H1 (cell line): ENCODE measurements at regions not wholly inside any gene's neighbourhood (a gene's known extent, or its start where the extent isn't known, plus 50 kb on each side); places are given as distances from the start of the nearest gene placed in this dataset.

ENCODE experiments used
- CTCF ChIA-PET: fragments of 300-600 bp; sonication (Branson Sonifier 250); formaldehyde crosslinking; loops from one replicate; lab custom pipeline; 2021; ENCODE audit not compliant: partially characterized antibody; lab: Charles Lee
- POLR2A ChIA-PET: fragments of 300-600 bp; sonication (Branson Sonifier 250); formaldehyde crosslinking; loops from one replicate; lab custom pipeline; 2021; ENCODE audit warnings: inconsistent platforms; ENCODE audit not compliant: partially characterized antibody; lab: Charles Lee
- DNase-seq, 2 experiments: peaks; one replicate each; pipeline versions ENCODE4 v3.0.0 to v3.0.0-alpha.2; 2010 to 2022; ENCODE audit warnings: low spot score in 2 of 2, low read depth in 1 of 2, mixed read lengths in 1 of 2
- FAIRE-seq: peaks from 2 replicates; lab custom pipeline; 2011; peaks lifted over from hg19 to GRCh38; lab: Jason Lieb, UNC
- H2AFZ ChIP-seq: 2 replicates; pipeline ENCODE4 v1.8.1; 2012; ENCODE audit warnings: low read length, inconsistent platforms
- H2AK5ac ChIP-seq: 2 replicates; pipeline ENCODE4 v1.6.1; 2013; ENCODE audit warnings: low read depth, low read length
- H2BK120ac ChIP-seq: replicated peaks from 2 replicates; pipeline ENCODE3; 2013; ENCODE audit warnings: low read depth, low read length, inconsistent platforms
- H2BK12ac ChIP-seq: 2 replicates; pipeline ENCODE4 v1.6.1; 2013; ENCODE audit warnings: low read depth, low read length
- H2BK15ac ChIP-seq: 2 replicates; pipeline ENCODE4 v1.6.1; 2013; ENCODE audit warnings: low read length
- H2BK20ac ChIP-seq: 2 replicates; pipeline ENCODE4 v1.6.1; 2013; ENCODE audit warnings: low read length
- H2BK5ac ChIP-seq: 2 replicates; pipeline ENCODE4 v1.6.1; 2013; ENCODE audit warnings: low read depth, low read length
- H3K14ac ChIP-seq: 2 replicates; pipeline ENCODE4 v1.6.1; 2013; ENCODE audit warnings: inconsistent platforms; ENCODE audit not compliant: insufficient read length
- H3K18ac ChIP-seq: 2 replicates; pipeline ENCODE4 v1.6.1; 2013; ENCODE audit warnings: low read length; ENCODE audit errors: extremely low read depth
- H3K23ac ChIP-seq: 2 replicates; pipeline ENCODE4 v1.6.1; 2013; ENCODE audit warnings: inconsistent platforms; ENCODE audit not compliant: insufficient read length
- H3K23me2 ChIP-seq: 2 replicates; pipeline ENCODE4 v1.6.1; 2013; ENCODE audit warnings: low read depth, low read length
- H3K27ac ChIP-seq: 2 replicates; pipeline ENCODE4 v1.6.1; 2011; ENCODE audit warnings: low read depth, low read length, inconsistent platforms
- H3K27me3 ChIP-seq, 4 experiments: replicated peaks in 1 of 4; 1 replicate in 1 of 4; 2 replicates in 3 of 4; pipeline versions ENCODE4 v1.6.1 to v1.8.1; 2011 to 2013; ENCODE audit warnings: low read length in 3 of 4, mild to moderate bottlenecking in 3 of 4, inconsistent platforms in 2 of 4, mixed read lengths in 2 of 4, moderate library complexity in 1 of 4; ENCODE audit not compliant: control insufficient read depth in 3 of 4, insufficient read depth in 3 of 4; ENCODE audit errors: extremely low read depth in 1 of 4
- H3K36me3 ChIP-seq, 4 experiments: 2 replicates each; pipeline versions ENCODE4 v1.6.1 to v1.8.1; 2011 to 2013; ENCODE audit warnings: mild to moderate bottlenecking in 4 of 4, low read length in 3 of 4, moderate library complexity in 2 of 4, control low read depth in 1 of 4, inconsistent platforms in 1 of 4; ENCODE audit not compliant: insufficient read depth in 4 of 4, control insufficient read depth in 2 of 4
- H3K4ac ChIP-seq: replicated peaks from 2 replicates; pipeline ENCODE3; 2013; ENCODE audit warnings: low read length, low read depth, mixed read lengths, inconsistent platforms; ENCODE audit not compliant: insufficient read length
- H3K4me1 ChIP-seq, 4 experiments: replicated peaks in 1 of 4; 1 replicate in 1 of 4; 2 replicates in 3 of 4; pipeline versions ENCODE4 v1.6.1 to v1.8.1; 2011 to 2013; ENCODE audit warnings: low read length in 3 of 4, inconsistent platforms in 2 of 4, mixed read lengths in 1 of 4; ENCODE audit not compliant: insufficient read depth in 4 of 4, control insufficient read depth in 3 of 4
- H3K4me2 ChIP-seq, 2 experiments: 2 replicates each; pipeline versions ENCODE4 v1.6.1 to v1.8.1; 2011 to 2013; ENCODE audit warnings: low read depth in 2 of 2, low read length in 2 of 2, control low read depth in 1 of 2, inconsistent platforms in 1 of 2, mild to moderate bottlenecking in 1 of 2; ENCODE audit not compliant: insufficient read depth in 1 of 2
- H3K4me3 ChIP-seq, 4 experiments: fragments of 200-600, 300-600 bp in 1 of 4; sonication (generic), shearing (Covaris generic), sonication (Bioruptor Twin) in 1 of 4; 2 replicates each; pipeline versions ENCODE4 v1.5.1 to v1.8.1; 2011 to 2016; ENCODE audit warnings: low read length in 4 of 4, low read depth in 3 of 4, control low read depth in 2 of 4, inconsistent platforms in 2 of 4, mild to moderate bottlenecking in 2 of 4, mixed read lengths in 1 of 4, moderate library complexity in 1 of 4; ENCODE audit not compliant: insufficient read depth in 2 of 4; ENCODE audit errors: extremely low read depth in 1 of 4
- H3K56ac ChIP-seq: replicated peaks from 2 replicates; pipeline ENCODE3; 2013; ENCODE audit warnings: low read depth, mild to moderate bottlenecking, mixed read lengths, low read length, inconsistent platforms; ENCODE audit not compliant: insufficient read length
- H3K79me1 ChIP-seq: 2 replicates; pipeline ENCODE4 v1.6.1; 2013; ENCODE audit warnings: low read depth, low read length, control low read depth
- H3K79me2 ChIP-seq, 2 experiments: 2 replicates each; pipeline versions ENCODE4 v1.6.1 to v1.8.1; 2012 to 2013; ENCODE audit warnings: low read length in 2 of 2, mild to moderate bottlenecking in 2 of 2, inconsistent platforms in 1 of 2; ENCODE audit not compliant: insufficient read depth in 2 of 2, control insufficient read depth in 1 of 2
- H3K9ac ChIP-seq, 4 experiments: replicated peaks in 1 of 4; 1 replicate in 1 of 4; 2 replicates in 3 of 4; pipeline versions ENCODE4 v1.6.1 to v1.8.1; 2011 to 2013; ENCODE audit warnings: low read depth in 3 of 4, low read length in 3 of 4, control low read depth in 2 of 4, mild to moderate bottlenecking in 2 of 4, moderate library complexity in 2 of 4, inconsistent platforms in 1 of 4; ENCODE audit errors: extremely low read depth in 1 of 4
- H3K9me3 ChIP-seq, 2 experiments: 2 replicates each; pipeline versions ENCODE4 v1.6.1 to v1.8.1; 2012 to 2013; ENCODE audit warnings: mild to moderate bottlenecking in 2 of 2, moderate library complexity in 2 of 2, control low read depth in 1 of 2, inconsistent platforms in 1 of 2, low read depth in 1 of 2, low read length in 1 of 2, mixed read lengths in 1 of 2; ENCODE audit not compliant: insufficient read depth in 2 of 2
- H4K20me1 ChIP-seq, 2 experiments: replicated peaks in 1 of 2; 2 replicates each; pipeline versions ENCODE3 to v1.8.1; 2011 to 2013; ENCODE audit warnings: inconsistent platforms in 2 of 2, low read length in 2 of 2, mild to moderate bottlenecking in 1 of 2; ENCODE audit not compliant: insufficient read depth in 2 of 2, control insufficient read depth in 1 of 2
- H4K5ac ChIP-seq: 2 replicates; pipeline ENCODE4 v1.6.1; 2013; ENCODE audit warnings: low read length, low read depth, mixed read lengths, inconsistent platforms; ENCODE audit not compliant: insufficient read length
- H4K8ac ChIP-seq: 2 replicates; pipeline ENCODE4 v1.8.0; 2013; ENCODE audit warnings: mild to moderate bottlenecking, moderate library complexity, low read length, inconsistent platforms; ENCODE audit not compliant: insufficient read depth; ENCODE audit errors: extremely low read depth
- H4K91ac ChIP-seq: replicated peaks from 2 replicates; pipeline ENCODE3; 2013; ENCODE audit warnings: low read length, mixed read lengths, inconsistent platforms; ENCODE audit not compliant: insufficient read length
- EP300 ChIP-seq, 2 experiments: IDR thresholded peaks; 1 replicate in 1 of 2; 2 replicates in 1 of 2; pipeline ENCODE4 v1.6.1; 2011 to 2012; ENCODE audit warnings: low read depth in 2 of 2, low read length in 2 of 2, mild to moderate bottlenecking in 2 of 2, borderline replicate concordance in 1 of 2, inconsistent platforms in 1 of 2, moderate library complexity in 1 of 2
- FOSL1 ChIP-seq: IDR thresholded peaks from 2 replicates; pipeline ENCODE4 v1.6.1; 2011; ENCODE audit warnings: mild to moderate bottlenecking, low read depth, low read length, moderate library complexity; ENCODE audit not compliant: insufficient read depth
- GABPA ChIP-seq: IDR thresholded peaks from 2 replicates; pipeline ENCODE4 v1.6.1; 2011; ENCODE audit warnings: mild to moderate bottlenecking, low read length, moderate library complexity, borderline replicate concordance; ENCODE audit not compliant: insufficient read depth
- JUN ChIP-seq: IDR thresholded peaks from 2 replicates; pipeline ENCODE4 v1.6.1; 2011; ENCODE audit warnings: low read depth, mild to moderate bottlenecking, improper control_type of control experiment, low read length
- SIX5 ChIP-seq: IDR thresholded peaks from 2 replicates; pipeline ENCODE4 v1.6.1; 2011; ENCODE audit warnings: mild to moderate bottlenecking, low read depth, low read length
- SRF ChIP-seq: IDR thresholded peaks from 2 replicates; pipeline ENCODE4 v1.6.1; 2011; ENCODE audit warnings: mild to moderate bottlenecking, low read depth, low read length, moderate library complexity
- SUZ12 ChIP-seq: fragments of 200-600 bp; sonication (generic); IDR thresholded peaks from 2 replicates; pipeline ENCODE4 v1.6.1; 2012; ENCODE audit warnings: mild to moderate bottlenecking, inconsistent platforms, low read length, moderate library complexity, mixed read lengths
- TAF7 ChIP-seq: optimal IDR thresholded peaks from 2 replicates; pipeline ENCODE3; 2011; ENCODE audit warnings: low read depth, mild to moderate bottlenecking, inconsistent platforms, low read length, moderate library complexity, borderline replicate concordance
- WGBS, 2 experiments: shearing (Covaris generic) in 1 of 2; methylation state at CpG; one replicate each; pipeline versions ENCODE4 v1.1.6 to v1.1.7; 2013 to 2015; ENCODE audit warnings: low lambda C conversion rate in 2 of 2, mixed read lengths in 2 of 2, inconsistent platforms in 1 of 2, low coverage in 1 of 2, missing lambda C conversion rate in 1 of 2; ENCODE audit not compliant: insufficient replicate concordance in 2 of 2, insufficient coverage in 1 of 2, insufficient read length in 1 of 2; ENCODE audit errors: extremely low coverage in 1 of 2, missing lambda C conversion rate in 1 of 2; 5-methylcytosine and 5-hydroxymethylcytosine counted together

GRCh38 chr12:107888789-107889188 lies 114.3 kb downstream of the ASCL4 start:
- no peaks in the 10 kb centered on the region for H3K23me2 ChIP-seq
- H3K18ac ChIP-seq, result no peak overlapping the region
- H2AK5ac ChIP-seq, result no peak overlapping the region
- no peak overlapping the region for H3K14ac ChIP-seq
- no peak for DNase-seq
- no peaks in the 10 kb centered on the region for H3K9me3 ChIP-seq
- H3K4me1 ChIP-seq, result no peaks in the 10 kb centered on the region
- no peak for TF ChIP-seq JUN
- TF ChIP-seq EP300 (IDR thresholded peaks at IDR 0.05; ENCODE audit: borderline replicate concordance in 1 of 2, low read depth in 2 of 2, low read length in 2 of 2), result no peak
- no peak for TF ChIP-seq FOSL1
- no peak for TF ChIP-seq SUZ12
- no peak for TF ChIP-seq TAF7
- TF ChIP-seq SIX5, result no peak
- TF ChIP-seq GABPA, result no peak
- no peak for TF ChIP-seq SRF
- no peaks in the 10 kb centered on the region for H3K79me2 ChIP-seq
- no peak overlapping the region for H3K27ac ChIP-seq
- no peak overlapping the region for H2AFZ ChIP-seq
- H3K23ac ChIP-seq, result no peak overlapping the region
- no peak overlapping the region for H3K4ac ChIP-seq
- no peak overlapping the region for H3K4me2 ChIP-seq
- no peak overlapping the region for H4K91ac ChIP-seq
- H3K27me3 ChIP-seq, result peaks cover 0 to 2% (median 0%) of the 10 kb centered on the region in 4 experiments; a peak in 1 of 7 replicates
- no peak overlapping the region for H2BK5ac ChIP-seq
- no peak overlapping the region for H4K8ac ChIP-seq
- H4K20me1 ChIP-seq, result no peaks in the 10 kb centered on the region
- H3K36me3 ChIP-seq, result no peaks in the 10 kb centered on the region
- H3K4me3 ChIP-seq, result no peak overlapping the region
- no peak overlapping the region for H2BK12ac ChIP-seq
- no peak overlapping the region for H3K56ac ChIP-seq
- no peaks in the 10 kb centered on the region for H3K79me1 ChIP-seq
- H2BK20ac ChIP-seq, result no peak overlapping the region
- H2BK15ac ChIP-seq, result no peak overlapping the region
- CTCF ChIA-PET, result no interaction called here
- H4K5ac ChIP-seq, result no peak overlapping the region
- POLR2A ChIA-PET, result no interaction called here
- WGBS, 2 experiments, result 97% methylated on average over 4 of the region's 4 CpGs; no CpG with 5 or more reads in 1 of the 2 experiments
- FAIRE-seq, result no peak
- H2BK120ac ChIP-seq, result no peak overlapping the region
- no peak overlapping the region for H3K9ac ChIP-seq
